Keratinocyte (primary cell): ENCODE measurements at regions not wholly inside any gene's neighbourhood (a gene's known extent, or its start where the extent isn't known, plus 50 kb on each side); places are given as distances from the start of the nearest gene placed in this dataset.

Experiments used
- DNase-seq: peaks from one replicate; pipeline ENCODE4 v3.0.0-alpha.2; 2011; ENCODE audit warnings: low read depth, missing footprints, low spot score
- FAIRE-seq: peaks from 2 replicates; lab custom pipeline; 2011; peaks lifted over from hg19 to GRCh38; lab: Jason Lieb, UNC
- H2AFZ ChIP-seq: 2 replicates; pipeline ENCODE4 v1.6.0; 2012; ENCODE audit warnings: low read length, control low read depth, inconsistent platforms; ENCODE audit not compliant: control insufficient read depth
- H3K27ac ChIP-seq: 2 replicates; pipeline ENCODE4 v1.5.1; 2011; ENCODE audit warnings: low read length; ENCODE audit not compliant: control insufficient read depth, insufficient read depth
- H3K27me3 ChIP-seq: 3 replicates; pipeline ENCODE4 v1.6.0; 2011; ENCODE audit warnings: low read length; ENCODE audit not compliant: control insufficient read depth, insufficient read depth; ENCODE audit errors: extremely low read depth
- H3K36me3 ChIP-seq, 2 experiments: 2 replicates in 1 of 2; 3 replicates in 1 of 2; pipeline ENCODE4 v1.5.1; 2011; ENCODE audit warnings: low read length in 2 of 2, mild to moderate bottlenecking in 1 of 2; ENCODE audit not compliant: control insufficient read depth in 2 of 2, insufficient read depth in 2 of 2; ENCODE audit errors: extremely low read depth in 1 of 2
- H3K4me1 ChIP-seq: 3 replicates; pipeline ENCODE4 v1.5.1; 2011; ENCODE audit warnings: low read length; ENCODE audit not compliant: control insufficient read depth, insufficient read depth; ENCODE audit errors: extremely low read depth
- H3K4me2 ChIP-seq: 3 replicates; pipeline ENCODE4 v1.6.0; 2011; ENCODE audit warnings: low read depth, low read length; ENCODE audit not compliant: control insufficient read depth, insufficient read depth; ENCODE audit errors: extremely low read depth
- H3K4me3 ChIP-seq, 3 experiments: fragments of 200-600 bp in 1 of 3; sonication (generic) in 1 of 3; 2 replicates in 2 of 3; 3 replicates in 1 of 3; pipeline ENCODE4 v1.5.1; 2011 to 2016; ENCODE audit warnings: low read length in 3 of 3, mild to moderate bottlenecking in 3 of 3, control low read depth in 2 of 3, inconsistent platforms in 1 of 3, low read depth in 1 of 3, mixed read lengths in 1 of 3, mixed run types in 1 of 3, moderate library complexity in 1 of 3; ENCODE audit not compliant: control insufficient read depth in 2 of 3, insufficient read depth in 2 of 3; ENCODE audit errors: extremely low read depth in 1 of 3
- H3K79me2 ChIP-seq: 2 replicates; pipeline ENCODE4 v1.6.0; 2012; ENCODE audit warnings: low read length; ENCODE audit not compliant: control insufficient read depth, insufficient read depth
- H3K9ac ChIP-seq: 3 replicates; pipeline ENCODE4 v1.6.0; 2011; ENCODE audit warnings: low read length; ENCODE audit not compliant: control insufficient read depth, insufficient read depth; ENCODE audit errors: extremely low read depth
- H3K9me1 ChIP-seq: 3 replicates; pipeline ENCODE4 v1.6.0; 2011; ENCODE audit warnings: low read length; ENCODE audit not compliant: control insufficient read depth, insufficient read depth; ENCODE audit errors: extremely low read depth
- H3K9me3 ChIP-seq: 2 replicates; pipeline ENCODE4 v1.5.1; 2012; ENCODE audit warnings: low read depth, low read length; ENCODE audit not compliant: control insufficient read depth
- H4K20me1 ChIP-seq: 3 replicates; pipeline ENCODE4 v1.6.0; 2011; ENCODE audit warnings: low read length; ENCODE audit not compliant: control insufficient read depth, insufficient read depth; ENCODE audit errors: extremely low read depth
- CTCF ChIP-seq, 3 experiments: IDR thresholded peaks in 1 of 3; conservative IDR thresholded peaks in 1 of 3; optimal IDR thresholded peaks in 1 of 3; 2 replicates in 2 of 3; 3 replicates in 1 of 3; pipeline versions ENCODE3 to v1.5.1; 2011; ENCODE audit warnings: low read length in 3 of 3, mild to moderate bottlenecking in 3 of 3, moderate library complexity in 2 of 3, control low read depth in 1 of 3, inconsistent platforms in 1 of 3; ENCODE audit not compliant: insufficient read depth in 2 of 3; ENCODE audit errors: extremely low read depth in 1 of 3
- EZH2 ChIP-seq: IDR thresholded peaks from one replicate; pipeline ENCODE4 v1.6.1; 2012; ENCODE audit warnings: inconsistent platforms, mild to moderate bottlenecking, low read length, moderate library complexity
- dilution Hi-C: fragments of 300-500 bp; cut with MboI; formaldehyde crosslinking; loops from one replicate; pipeline ENCODE4 v1.7.0; 2020; ENCODE audit warnings: low sequenced_read_pairs; ENCODE audit not compliant: extremely low pct_ligation_motif_present

- Histone ChIP-seq H3K27me3 (no peaks in the 10 kb centered on the region), H3K4me3 (no peak overlapping the region), H3K36me3 (no peaks in the 10 kb centered on the region), H3K4me1 (no peaks in the 10 kb centered on the region), H3K9me3 (no peaks in the 10 kb centered on the region), H3K27ac (no peak overlapping the region), H4K20me1 (no peaks in the 10 kb centered on the region), H3K79me2 (no peaks in the 10 kb centered on the region), H3K4me2 (no peak overlapping the region), H3K9me1 (no peaks in the 10 kb centered on the region), H3K9ac (no peak overlapping the region), H2AFZ (no peak overlapping the region)
- FAIRE-seq (no peak), DNase-seq (no peak)
- dilution Hi-C loops = no loop called here
- TF ChIP-seq CTCF (optimal IDR thresholded peaks at IDR 0.05 in 1 of 3, IDR thresholded peaks at IDR 0.05 in 1 of 3, conservative IDR thresholded peaks at IDR 0.05 in 1 of 3; ENCODE audit: extremely low read depth in 1 of 3, insufficient read depth in 2 of 3, low read length in 3 of 3) (no peak), EZH2 (no peak)
Observed at GRCh38 chr4:156036496-156036895, 82.8 kb upstream of the CTSO start.

- dilution Hi-C loops = no loop called here
- Histone ChIP-seq H3K9me3 (no peaks in the 10 kb centered on the region), H4K20me1 (no peaks in the 10 kb centered on the region), H3K9ac (no peak overlapping the region), H3K4me1 (no peaks in the 10 kb centered on the region), H3K36me3 (no peaks in the 10 kb centered on the region), H3K27ac (no peak overlapping the region), H3K79me2 (no peaks in the 10 kb centered on the region), H3K4me3 (no peak overlapping the region), H3K27me3 (no peaks in the 10 kb centered on the region), H3K4me2 (no peak overlapping the region), H2AFZ (no peak overlapping the region), H3K9me1 (no peaks in the 10 kb centered on the region)
- TF ChIP-seq EZH2 (no peak), CTCF (optimal IDR thresholded peaks at IDR 0.05 in 1 of 3, IDR thresholded peaks at IDR 0.05 in 1 of 3, conservative IDR thresholded peaks at IDR 0.05 in 1 of 3; ENCODE audit: extremely low read depth in 1 of 3, insufficient read depth in 2 of 3, low read length in 3 of 3) (no peak)
- DNase-seq (no peak), FAIRE-seq (no peak)
Observed at GRCh38 chr4:156029691-156030090, 76.0 kb upstream of the CTSO start.
